G401.6 (cell line): ENCODE measurements at regions not wholly inside any gene's neighbourhood (a gene's known extent, or its start where the extent isn't known, plus 50 kb on each side); places are given as distances from the start of the nearest gene placed in this dataset.

Experiments
- FAIRE-seq: peaks from 2 replicates; lab custom pipeline; 2012; peaks lifted over from hg19 to GRCh38; lab: Jason Lieb, UNC

DNA sequence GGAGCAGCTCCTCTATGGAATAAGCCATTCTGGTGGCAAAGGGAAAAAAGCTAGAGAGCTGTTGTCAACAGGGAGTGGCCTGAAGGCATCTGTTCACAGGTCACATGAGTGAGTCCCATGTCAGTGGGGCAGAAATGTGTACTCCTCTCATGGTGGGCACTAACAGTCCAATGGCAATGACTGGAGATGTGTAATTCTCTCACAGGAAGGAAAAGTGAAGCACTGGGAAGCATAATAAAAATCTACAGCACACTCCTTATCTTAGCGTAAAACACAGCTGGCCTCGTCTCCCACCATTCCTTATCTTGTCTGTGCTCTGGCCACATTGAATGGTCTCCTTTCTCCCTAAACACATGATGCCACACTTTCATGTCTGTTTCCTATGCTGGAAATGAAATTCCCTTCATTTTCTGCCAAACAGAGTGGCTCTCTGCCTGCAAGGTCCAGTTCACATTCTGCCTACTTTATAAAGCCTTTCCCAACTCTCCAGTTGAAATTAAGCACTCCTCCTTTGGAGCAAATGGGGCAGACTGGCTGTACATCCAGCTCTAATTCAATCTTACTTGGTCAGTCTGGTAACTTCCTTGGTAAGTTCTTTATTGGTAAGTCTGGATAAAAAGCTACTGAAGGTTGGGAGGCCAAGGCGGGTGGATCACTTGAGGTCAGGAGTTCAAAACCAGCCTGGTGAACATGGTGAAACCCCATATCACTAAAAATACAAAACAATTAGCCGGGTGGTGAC lies 139.8 kb downstream of the RPL22L1 start:
- no peak for FAIRE-seq

DNA sequence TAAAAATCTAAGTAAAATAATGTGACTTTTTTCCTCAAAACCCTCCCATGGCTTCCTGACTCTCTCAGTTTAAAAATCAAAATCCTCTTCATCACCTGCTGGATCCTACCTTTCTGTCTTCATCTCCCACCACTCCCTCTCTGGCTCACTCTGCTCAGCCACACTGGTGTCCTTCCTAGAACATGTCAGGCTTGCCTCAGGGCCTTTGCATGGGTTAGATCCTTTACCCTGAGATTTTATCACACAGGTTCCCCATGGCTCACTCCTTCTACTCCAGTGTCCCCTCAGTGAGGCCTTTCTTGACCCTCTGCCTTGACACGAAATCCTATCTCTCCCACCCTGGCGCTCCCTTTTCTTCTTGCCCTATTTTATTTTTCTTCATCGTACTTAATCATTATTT lies 141.8 kb downstream of the RPL22L1 start:
- no peak for FAIRE-seq

DNA sequence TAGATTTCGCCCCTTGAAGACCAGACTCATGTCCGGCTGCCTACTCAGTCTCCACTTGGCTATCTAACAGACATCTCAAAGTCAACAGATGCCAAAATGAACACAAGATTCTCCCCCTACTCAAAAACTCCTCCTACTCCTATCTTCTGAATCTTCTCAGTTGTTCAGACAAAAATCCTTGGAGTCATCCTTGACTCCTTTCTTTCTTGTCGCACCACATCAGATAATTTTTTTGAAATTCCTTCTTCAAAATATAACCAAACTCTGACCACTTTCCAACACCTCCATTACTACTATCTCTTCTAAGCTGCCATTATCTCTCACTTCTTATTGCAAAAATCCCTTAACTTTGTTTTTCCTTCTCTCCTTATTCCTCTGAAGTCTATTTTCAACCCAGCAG lies 141.9 kb upstream of the SLC7A14 start:
- FAIRE-seq, result no peak

DNA sequence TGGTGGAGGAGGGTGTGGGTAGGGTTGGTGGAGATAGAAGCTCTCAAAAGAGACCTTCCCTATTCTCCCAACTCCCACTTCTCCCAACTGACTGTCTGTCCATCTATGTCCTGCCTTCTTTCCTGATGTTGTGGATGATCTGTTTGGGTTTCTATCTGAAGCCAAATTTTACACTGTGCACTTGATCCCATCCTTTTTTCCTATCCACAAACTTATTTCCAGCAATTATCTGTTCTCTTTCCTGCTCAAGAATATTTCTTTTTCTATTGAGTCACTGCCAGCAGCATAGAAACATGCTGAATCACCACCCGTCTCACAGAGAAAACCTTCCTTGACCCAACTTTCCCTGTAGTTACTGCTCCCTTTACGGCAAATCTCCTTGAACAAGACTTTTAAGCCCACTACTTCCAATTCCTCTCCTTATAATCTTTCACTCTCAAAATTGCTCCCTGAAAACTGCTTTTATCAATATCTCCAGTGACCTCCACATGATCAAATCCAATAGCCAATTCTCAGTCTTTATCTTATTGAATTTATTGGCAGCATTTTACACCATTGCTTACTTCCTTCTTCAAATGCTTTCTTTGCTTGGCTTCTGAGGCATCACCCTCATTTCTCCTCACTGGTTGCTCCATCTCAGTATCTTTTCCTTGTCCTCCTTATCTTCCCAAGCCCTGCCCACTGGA lies 141.2 kb upstream of the SLC7A14 start:
- no peak for FAIRE-seq

GRCh38 chr3:170725285-170725731 lies 139.4 kb upstream of the SLC7A14 start:
- no peak for FAIRE-seq

DNA sequence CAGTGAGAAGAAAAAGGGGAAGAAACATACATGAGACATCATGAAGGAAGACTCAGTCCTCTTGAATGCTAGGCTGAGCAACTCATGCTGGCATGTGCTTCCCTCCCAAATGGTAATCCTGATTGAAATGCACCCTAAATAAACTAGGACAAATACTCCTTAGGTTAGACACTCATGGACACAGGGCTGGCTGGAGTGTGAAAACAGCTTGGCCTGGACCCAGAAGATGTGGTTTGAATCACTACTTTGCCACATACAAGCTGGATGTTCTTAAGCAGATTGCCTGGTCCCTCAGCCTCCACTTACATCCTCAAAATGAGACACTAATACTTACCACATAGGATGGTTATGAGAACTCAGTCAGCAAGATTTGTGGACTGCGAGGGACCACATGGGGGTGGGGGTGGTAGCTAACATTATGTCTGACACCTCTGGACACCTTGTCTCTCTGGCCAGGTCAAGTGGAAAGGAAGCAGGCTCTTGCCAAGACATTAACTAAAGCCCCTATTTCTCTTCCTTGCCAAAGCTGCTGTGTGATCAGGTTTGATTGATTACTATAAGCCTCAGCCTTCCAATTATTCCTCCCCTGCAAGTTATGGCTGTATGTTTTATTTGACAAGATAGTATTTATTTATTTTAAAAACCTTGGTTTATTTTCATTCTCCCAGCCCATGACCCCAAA lies 138.9 kb upstream of the SLC7A14 start:
- FAIRE-seq, result no peak

- no peak for FAIRE-seq
Observed at GRCh38 chr3:170723241-170723640, 137.4 kb upstream of the SLC7A14 start.

GRCh38 chr3:170721563-170721962 lies 135.7 kb upstream of the SLC7A14 start:
- FAIRE-seq, result no peak

DNA sequence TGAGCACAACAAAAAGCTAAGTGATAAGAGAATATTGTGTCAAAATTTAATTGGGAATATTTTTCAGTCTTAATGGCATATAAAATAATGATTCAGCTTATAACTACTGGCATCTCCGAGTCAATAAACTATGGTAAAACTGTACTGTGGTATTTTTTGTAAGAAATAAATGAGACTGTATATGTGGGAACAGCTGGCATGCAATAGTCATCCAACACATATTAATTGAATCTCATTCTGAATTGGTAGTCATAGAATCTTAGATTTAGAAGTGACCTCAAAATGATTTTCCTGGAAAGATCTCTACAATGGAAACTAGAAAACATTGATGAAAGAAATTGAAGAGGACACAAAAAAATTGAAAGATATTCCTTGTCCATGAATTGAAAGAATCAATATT lies 133.4 kb upstream of the SLC7A14 start:
- FAIRE-seq, result no peak

DNA sequence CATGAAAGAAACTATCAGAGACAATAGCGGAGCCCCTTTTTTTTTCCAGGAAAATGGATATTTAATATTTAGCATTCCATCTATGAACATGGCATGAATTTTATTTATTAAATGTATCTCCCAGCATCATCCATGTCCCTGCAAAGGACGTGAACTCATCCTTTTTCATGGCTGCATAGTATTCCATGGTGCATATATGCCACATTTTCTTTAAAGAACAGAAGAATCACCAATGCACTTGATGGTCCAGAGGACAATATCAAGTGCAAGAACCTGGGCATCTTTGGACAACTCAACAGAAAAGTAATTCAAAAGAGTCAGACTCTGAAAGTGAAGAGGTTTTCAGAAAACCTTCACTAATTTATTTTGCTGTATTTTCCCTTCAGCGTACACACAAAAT lies 133.0 kb upstream of the SLC7A14 start:
- no peak for FAIRE-seq

- FAIRE-seq, result no peak
Observed at GRCh38 chr3:170717410-170718402, 131.8 kb upstream of the SLC7A14 start.

DNA sequence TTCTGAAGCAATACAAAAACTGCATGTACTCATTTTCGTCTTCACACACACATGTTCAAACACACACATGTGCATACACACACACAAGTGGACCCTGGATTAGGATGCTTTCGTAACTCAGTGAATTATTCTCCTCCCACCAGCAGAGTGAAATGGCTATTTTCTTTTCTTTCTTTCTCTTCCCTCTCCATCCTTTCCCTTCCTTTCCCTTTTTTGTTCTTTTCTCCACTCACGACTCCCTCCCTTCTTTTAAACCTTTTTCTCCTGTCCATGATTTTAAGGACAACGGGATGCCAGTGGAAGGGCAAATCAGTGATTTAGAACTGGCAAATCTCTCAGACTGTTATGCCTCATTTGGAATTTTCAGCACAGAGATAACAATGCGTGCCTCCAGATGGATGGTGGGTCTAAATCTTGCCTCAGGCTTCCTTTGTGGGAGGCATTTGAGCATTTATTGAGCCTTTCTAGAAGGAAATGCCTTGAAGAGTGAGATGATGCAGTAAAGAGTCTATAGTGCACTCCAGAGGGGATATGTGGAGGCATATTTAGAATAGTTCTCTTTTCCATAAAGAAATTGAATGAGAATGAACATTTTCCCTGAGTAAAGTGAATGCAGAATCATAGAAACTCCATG lies 130.4 kb upstream of the SLC7A14 start:
- no peak for FAIRE-seq

DNA sequence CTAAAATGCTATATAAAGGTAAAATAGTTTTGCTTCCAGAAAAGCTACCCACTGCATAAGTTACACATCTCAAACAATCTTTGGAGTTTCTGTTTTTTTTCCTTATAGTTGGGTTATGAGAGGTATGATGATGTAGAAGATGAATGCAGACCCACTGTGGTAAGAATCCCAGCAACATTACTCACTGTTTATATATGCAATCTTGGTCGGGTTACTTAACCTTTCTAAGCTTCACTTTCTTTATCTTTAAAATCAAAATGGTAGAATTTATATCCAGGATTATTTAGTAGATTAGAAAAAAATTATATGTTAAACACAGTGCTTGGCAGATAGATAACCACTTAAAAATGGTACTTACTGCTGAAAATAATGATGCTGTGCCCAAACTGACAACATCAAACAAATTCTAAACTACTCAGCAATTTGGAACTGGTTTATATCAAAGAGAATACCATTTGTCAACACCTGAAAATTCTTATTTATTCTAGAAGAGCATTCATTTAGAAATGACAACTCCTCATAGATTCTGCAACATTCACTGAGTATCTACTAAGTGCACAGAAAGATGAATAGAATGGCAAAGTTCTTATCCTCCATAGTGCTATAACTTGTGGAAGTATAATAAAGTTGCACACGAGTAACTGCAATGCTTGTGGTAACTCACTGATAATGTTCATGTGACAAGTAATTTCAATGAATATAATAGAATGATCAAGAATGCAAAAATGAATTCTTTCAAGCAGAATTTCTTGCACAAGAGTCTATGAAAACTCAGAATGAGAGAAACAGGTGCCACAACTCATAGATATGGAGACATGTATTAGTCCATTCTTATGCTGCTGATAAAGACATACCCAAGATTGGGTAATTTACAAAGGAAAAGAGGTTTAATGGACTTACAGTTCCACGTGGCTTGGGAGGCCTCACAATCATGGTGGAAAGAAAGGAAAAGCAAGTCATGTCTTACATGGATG lies 129.0 kb upstream of the SLC7A14 start:
- no peak for FAIRE-seq

- FAIRE-seq, result no peak
Observed at GRCh38 chr3:170714122-170714521, 128.2 kb upstream of the SLC7A14 start.

GRCh38 chr3:170713653-170714052 lies 127.8 kb upstream of the SLC7A14 start:
- FAIRE-seq, result no peak

DNA sequence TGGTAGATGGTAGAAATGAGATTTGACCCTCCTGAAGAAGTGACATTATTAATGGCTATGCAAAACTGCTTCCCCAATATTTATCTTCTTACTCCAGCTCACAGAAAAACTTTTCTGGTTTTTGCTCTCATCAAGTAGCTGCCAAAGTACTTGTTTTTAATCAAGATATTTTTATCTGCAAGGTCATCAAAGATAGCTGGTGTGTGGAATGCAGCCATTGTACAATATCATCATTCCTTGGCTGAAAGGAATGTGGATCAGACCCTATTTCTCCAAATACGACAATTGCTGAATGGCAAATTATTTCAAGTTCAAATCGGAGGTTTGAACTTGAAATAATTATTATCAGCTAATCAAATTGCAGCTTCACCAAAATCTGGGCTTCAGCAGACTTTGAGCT lies 126.9 kb upstream of the SLC7A14 start:
- FAIRE-seq, result no peak

DNA sequence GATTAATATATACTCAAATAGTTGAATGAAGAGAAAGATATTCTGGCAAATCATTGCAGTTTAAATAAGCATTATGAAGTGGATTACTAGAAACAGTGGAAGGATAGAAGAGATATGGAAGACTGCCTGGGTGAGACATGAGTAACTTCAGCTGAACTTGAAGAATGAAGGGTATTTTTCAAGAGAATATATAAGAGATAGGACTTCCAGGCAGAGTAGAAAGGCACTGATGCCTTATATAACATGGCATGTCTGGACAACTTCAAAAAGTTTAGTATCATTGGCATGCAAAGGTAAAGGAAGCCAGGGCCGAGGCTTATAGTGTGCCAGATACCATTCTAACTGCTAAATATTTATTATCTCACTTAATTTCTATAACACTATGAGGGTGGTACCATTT lies 126.5 kb upstream of the SLC7A14 start:
- no peak for FAIRE-seq

DNA sequence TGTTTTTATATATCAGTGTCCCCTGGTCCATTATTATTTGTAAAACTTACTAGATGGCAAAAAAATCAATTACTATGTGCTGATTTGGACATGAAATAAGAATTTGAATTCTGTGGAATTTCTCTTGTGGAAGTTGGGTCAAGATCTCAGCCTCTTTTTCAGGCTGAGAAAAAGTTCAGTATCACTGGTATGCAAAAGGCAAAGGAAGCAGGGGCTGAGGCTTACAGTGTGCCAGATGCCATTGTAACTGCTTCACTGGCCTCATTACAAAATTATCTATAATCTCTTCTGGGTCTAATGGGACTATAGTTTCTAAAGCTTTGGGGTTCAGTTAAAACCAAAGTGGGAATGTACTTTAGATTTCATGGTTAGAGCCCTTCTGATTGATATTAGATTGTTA lies 125.9 kb upstream of the SLC7A14 start:
- no peak for FAIRE-seq

DNA sequence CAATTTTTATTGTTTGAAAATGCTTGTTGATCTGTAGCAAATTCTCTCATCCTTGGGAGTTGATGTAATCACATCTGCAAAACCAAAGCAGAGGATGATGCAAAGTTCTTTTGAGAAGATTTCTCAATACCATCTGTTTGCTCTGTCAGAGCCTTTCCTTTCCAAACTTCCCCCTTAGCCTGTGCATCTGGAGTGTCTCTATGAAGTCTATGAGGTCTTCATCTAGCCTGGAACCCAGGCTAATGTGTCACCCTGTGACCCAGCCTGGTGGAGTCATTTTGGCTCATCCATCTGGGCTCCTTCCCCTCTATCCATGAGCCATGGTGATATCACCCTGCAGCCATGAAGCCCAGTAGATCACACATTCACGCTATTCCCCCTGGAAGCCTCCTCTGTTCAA lies 123.2 kb upstream of the SLC7A14 start:
- no peak for FAIRE-seq

GRCh38 chr3:170707899-170708298 lies 122.0 kb upstream of the SLC7A14 start:
- FAIRE-seq, result no peak
